Inflammatory macrophage treated with lipopolysaccharide for 4 hours (primary cell): ENCODE measurements at regions not wholly inside any gene's neighbourhood (a gene's known extent, or its start where the extent isn't known, plus 50 kb on each side); places are given as distances from the start of the nearest gene placed in this dataset.
"Not testable (repeated sequence)": the region's sequence is repeated elsewhere in the genome, so short reads cannot be mapped to it uniquely, and the experiment has no call there.

ENCODE experiments used
- DNase-seq: peaks from one replicate; pipeline ENCODE4 v3.0.0-alpha.2; 2020

DNA sequence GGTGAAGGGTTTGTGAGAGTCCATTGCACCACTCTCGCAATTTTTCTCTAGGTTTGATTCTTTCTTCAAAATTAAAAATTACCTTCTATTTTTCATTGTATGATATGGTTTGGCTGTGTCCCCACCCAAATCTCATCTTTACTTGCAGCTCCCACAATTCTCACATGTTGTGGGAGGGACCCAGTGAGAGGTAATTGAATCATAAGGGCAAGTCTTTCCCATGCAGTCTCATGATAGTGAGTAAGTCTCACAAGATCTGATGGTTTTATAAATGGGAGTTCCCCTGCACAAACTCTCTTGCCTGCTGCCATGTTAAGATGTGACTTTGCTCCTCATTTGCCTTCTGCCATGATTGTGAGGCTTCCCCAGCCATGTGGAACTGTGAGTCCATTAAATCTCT, 711.2 kb upstream of the AUTS2 start:
- not testable (repeated sequence) for DNase-seq

DNA sequence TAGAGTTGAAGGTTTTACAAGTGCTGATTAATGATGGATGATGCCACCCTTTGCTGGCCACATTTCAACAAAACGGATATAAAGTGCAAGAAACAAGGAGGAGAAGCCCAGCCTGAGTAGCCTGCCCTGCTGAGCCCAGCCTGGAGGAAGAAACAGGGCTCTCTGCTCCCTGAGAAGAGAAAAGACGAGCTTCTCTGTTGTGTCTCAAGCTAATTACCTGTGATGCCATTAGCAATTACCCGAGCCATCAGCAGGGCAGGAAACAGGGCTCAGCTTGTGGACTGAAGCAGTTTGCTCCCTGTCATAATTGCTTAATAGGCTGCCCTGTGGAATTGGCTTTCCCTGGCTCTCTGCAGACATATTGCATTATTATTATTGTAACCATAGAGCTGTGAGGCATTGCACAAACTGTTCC, 709.3 kb upstream of the AUTS2 start:
- DNase-seq: no peak

DNA sequence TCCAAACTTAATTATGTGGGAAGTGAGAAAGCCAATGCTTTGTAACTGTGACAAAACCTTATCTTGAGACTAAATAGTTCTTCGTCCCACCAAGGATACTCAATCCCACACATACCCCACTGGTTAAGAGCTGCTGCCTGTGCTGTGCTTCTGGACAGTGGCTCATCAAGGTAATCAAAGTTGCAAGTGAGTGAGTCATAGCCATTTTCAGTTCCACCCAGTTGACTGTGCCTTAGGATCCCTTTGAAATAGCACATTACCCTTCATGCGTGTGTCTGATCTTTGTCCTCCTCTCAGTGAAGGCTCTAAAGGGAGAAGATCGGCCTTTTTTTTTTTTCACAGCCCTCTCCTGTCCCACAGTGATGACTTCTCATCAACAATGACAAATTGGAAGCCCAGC, 706.0 kb upstream of the AUTS2 start:
- DNase-seq: no peak

DNA sequence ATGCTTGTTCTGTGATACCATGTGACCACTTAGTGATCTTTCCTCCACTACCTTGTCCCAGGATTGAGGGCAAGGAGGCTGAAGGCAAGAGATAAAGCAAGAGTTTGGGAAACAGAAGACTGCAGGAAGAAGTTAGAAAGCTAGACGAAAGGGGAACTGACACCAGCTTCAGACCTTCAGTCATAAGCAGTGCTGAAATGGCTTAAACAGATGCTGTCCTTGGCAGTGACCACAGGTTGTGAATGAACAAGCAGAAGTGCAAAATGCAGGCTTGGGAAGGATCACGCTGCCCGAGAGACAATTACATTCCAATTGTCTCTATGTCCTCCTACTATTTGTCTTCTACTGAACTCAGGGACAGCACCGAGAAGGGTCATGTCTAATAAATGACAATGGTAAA, 704.9 kb upstream of the AUTS2 start:
- DNase-seq: no peak

DNA sequence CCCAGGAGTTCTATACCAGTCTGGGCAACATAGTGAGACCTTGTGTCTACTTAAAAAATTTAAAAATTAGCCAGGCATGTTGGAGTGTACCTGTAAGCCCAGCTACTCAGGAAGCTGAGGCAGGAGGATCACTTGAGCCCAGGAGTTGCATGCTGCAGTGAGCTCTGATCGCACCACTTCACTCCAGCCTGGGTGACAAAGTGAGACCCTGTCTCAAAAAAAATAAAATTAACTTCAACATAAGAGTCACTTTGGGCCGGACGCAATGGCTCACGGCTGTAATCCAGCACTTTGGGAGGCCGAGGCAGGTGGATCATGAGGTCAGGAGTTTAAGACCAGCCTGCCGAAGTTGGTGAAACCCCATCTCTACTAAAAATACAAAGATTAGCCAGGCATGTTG, 699.1 kb upstream of the AUTS2 start:
- DNase-seq: not testable (repeated sequence)

DNA sequence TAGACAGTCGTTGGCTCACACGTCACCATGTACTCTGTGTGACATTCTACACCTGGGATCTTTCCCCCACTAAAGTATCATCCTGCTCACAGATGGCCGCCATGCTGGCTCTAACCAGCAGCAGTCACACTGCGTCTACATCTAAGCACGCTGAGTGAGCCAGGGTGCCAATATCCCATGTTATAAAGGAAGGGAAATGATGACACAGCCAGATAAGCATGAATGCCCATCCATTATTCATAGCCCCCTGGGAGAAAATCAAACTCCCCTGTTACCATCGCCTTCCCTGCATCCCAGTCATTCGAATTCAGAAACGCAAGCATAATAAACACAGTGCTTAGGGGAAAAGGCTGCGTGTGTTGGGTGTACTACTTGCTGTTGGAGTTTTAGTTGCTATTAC, 698.2 kb upstream of the AUTS2 start:
- DNase-seq: no peak

DNA sequence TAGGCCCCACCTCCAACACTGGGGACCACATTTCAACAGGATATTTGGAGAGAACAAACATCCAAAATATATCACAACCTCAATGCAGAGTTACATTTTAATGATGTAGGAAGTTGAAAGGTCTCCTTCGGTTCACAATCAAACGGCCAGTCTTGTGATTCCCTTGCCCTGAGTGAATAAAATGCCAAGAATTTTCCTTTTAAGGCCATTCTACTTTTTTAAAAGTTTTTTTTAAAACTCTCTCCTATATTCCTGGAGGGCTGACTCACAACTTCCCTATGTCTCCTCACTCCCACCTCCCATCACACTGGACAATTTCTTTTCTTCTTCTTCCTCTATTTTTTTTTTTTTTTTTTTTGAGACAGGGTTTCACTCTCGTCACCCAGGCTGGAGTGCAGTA, 693.6 kb upstream of the AUTS2 start:
- no peak for DNase-seq

DNA sequence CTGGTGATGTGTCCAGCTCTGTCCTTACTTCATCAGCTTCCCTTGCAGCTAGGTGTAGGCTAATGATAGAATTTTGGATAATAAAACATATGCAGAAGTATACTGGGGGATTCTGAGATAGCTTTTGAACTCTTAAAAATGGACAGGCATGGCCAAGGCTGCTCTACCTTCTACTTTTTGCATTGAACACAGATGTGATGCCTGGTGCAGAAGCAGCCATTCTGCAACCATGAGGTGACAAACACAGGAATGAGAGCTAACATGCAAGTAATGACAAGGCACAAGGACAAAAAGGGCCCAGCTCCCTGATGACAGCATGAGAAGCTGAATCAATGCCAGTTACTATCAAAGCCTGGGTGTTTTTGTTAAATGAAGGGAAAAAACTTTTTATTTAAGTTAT, 686.5 kb upstream of the AUTS2 start:
- DNase-seq: no peak

DNA sequence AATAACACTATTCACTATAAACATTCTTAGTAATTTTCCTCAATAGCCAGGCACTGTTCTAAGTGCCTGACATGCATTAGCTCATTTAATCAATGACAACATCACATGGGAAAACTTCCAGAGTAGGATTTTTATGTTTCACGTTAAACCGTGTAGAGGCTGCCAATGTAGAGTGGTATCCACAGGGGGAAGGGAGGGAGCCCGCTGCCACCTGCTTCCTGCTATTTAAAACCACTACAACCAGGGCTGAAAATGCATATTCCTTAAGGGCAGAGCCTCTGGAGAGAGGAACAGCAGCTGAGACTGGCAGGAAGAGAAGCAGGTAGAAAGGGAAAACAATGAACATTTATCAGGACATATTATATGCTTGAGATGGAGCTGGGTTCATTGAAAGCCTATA, 684.3 kb upstream of the AUTS2 start:
- no peak for DNase-seq

DNA sequence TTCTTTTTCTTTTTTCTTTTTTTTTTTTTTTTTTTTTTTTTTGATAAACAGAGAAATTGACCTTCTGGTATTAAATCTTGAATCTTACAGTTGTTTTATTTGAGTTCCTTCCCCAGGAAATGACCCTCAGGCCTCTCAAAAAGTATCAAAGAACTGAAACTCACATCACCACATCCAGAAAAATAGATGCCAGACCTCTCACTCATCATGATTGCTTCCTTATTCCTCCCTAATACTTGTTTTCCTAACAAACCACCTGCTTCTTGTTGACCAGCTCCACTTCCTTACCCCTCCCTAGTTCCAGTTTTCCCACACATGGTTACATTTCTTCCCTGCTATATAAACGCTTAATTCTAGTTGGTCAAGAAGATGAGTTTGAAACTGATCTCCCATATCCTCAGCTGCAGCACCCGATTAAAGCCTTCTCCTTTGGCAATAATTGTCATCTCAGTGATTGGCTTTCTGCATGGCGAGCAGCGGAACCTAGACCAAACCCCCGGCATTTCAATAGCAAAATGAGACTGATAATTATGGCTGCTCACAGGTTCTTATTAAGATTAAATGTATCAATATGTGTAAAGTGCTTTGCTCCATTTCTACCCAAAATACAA, 681.1 kb upstream of the AUTS2 start:
- no peak for DNase-seq

DNA sequence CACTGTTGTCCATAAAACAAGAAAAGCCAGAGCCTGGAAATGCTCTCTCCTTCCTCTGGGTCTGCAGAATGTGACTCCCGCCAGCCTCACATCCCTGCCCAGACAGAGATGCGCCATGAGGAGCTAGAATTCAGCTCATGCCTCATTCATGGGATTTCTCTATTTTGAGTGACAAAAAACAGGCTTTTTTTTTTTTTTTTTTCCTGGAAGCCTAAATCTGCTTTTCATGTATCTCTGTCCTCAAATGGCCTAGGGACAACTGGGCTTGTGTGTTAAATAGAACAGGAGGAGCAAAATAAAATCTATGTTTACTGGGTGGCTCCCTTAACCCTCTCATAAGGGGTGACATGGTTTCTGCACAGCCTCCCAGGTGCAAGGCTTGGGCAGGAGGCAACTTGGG, 679.7 kb upstream of the AUTS2 start:
- no peak for DNase-seq

DNA sequence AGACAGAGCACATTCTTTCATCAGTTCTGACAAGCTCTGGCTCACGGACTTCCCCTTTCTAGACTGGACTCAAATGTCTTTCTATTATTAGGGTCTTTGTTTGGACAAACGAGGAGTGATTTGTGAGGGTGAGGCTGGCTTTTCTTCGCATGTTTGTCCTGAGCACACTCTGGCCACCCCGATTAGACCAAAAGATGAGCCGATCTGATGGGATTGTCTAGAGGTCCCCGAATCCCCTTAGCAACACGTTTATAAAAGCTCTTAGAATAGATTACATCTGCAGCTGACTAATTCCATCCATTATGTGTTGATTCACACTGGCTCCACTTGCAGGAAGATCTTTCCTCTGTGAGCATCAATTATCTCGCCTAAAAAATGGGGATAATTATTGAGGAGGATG, 675.4 kb upstream of the AUTS2 start:
- no peak for DNase-seq

DNA sequence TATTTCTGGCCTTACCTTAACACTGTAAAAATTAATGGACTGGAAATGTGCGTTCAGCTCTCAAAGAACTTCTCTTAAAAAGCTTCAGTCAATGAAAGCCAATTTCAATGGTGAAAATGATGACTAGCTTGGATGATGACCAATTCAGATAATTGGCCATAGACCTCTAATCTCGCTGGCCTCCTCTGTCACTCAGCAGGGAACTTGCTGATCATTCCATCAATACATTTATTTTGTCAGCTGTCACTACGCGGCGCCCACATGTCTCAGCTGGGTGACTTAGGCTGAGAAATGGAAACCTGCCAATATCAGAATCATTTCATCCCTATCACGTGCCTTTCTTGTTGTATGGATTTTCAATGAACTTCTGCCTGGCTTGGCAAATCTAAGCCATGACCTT, 673.0 kb upstream of the AUTS2 start:
- DNase-seq: no peak

DNA sequence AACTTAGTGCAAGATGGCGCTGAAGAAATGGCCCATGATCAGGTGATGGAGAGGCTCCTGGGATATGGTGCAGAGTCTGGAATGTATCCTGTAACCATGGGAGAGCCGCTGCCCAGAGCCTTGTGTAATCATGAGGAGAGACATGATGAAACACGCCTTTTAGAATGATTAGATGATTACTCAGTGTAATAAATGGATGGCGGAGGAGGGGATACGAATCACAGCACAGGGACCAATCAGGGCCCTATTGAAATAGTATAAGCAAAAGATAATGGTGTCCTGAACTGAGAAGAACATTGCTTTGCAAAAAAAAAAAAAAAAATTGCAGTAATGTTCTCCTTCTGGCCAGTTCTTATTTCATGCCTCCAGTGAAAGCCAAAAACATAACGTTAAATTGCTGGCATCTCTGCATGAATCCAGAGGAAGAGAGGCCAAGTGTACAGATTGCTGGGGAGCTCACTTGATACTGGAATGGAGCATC, 668.5 kb upstream of the AUTS2 start:
- DNase-seq: no peak

DNA sequence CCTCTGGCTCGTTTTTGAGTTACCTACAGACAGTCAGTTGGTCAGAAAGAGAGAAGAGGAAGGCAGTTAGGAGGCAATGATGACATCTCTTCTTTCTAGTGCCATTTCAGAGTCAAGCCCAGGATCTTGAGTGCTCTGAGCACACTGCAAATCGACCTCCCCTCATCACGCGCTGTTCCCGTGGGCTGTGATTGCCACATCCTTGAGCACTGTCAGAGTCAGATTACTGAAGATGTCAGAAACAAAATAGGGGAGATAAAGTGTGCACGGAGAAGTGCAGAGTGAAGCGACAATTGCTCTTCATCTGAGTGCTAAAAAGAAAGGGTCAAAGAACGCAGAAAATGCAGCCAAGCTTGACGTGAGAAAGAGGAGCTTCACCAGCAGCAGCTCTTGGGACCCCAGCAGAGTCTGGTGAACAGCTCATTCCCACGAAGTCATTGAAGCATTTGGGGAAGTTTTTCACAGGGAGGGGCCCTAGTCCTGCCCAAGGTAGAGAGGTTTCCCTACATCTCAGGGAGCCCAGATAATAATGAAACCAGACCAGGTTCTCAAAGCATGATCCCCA, 661.7 kb upstream of the AUTS2 start:
- DNase-seq: no peak

DNA sequence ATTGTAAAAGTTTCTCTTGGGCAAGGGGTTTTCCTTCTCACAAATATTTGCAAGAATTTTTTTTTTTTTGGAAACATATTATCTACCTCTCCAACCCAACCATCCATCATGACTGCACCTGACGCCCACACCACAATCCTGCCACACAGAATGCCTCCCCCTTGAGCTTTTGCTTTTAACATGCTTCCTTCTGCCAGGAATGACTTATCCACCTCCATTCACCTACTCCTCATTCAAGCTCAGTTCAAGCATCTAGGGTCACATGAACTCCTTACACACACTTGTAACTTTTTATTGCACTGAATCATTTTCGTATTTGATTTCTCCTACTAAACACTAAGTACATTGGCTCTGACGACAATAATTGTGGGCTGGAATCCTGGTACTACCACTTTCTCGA, 660.1 kb upstream of the AUTS2 start:
- DNase-seq: no peak

DNA sequence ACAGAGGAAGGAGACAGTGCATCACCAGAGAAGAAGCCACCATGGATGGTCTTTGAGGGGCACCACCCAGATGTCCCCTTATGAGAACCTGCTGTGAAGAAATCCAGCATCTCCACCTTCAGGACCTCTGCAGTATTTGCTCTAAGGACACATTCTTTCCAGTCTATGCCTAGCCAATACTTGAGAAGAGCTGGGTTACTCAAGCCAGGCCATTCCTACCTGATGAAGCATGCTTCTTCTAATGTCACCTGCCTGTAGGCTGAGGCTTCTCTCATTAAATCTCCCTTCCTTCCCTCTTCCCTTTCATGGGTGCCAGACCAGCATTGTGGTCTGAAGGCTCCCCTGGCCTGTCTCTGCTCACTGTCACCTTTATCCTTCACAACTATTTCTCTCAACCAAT, 654.5 kb upstream of the AUTS2 start:
- no peak for DNase-seq

DNA sequence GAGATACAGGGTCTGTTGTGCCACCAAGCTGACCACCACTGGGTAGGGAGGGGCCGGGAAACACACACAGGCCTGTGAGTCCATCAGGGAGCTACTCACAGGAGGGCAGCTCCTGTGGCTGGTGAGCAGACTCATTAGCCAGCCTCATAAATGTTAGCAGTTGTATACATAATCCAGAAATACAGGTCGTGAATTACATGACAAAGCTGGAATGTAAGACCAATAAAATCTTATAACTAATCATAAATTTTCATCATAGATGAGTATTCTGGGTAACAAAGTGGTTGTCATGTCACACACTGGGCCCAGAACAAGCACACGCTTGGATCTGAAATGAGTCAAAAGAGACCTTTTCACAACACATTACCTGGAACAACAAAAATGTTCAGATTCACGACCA, 642.6 kb upstream of the AUTS2 start:
- DNase-seq: no peak

DNA sequence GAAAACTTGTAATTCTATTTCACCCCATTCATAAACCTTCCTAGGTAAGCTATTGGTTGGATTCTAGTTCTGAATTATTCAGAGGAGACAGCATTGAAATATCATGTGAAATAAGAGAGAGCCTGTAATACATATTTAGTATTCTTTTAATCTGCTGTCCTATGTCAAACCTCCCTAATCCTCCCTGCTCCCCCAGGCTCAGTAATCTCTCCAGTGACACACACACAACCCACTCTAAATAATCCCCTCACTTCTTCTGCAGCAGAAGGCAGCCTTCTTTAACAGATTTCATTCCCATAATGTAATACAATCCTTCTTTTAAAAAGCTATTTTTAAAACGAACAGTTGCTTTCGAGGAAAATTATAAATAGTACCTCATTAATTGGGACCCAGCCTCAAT, 639.7 kb upstream of the AUTS2 start:
- DNase-seq: no peak

DNA sequence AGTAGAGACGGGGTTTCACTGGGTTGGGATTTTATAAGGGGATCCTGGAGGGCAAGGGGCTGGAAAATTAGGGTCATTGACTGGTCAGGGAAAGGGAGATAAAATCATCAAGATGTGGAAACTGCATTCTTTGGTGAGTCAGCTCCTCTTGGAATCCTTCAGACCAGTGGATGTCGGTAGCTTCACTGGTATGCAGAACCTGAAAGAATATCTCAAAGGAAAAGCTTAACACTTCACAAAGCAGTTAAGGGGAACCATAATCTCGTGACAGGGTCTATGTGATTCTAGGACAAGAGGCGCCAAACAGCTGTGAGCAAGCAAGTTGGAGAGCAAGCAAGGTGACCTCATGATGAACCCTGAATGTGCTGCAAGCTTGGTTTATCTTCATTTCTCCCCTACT, 634.7 kb upstream of the AUTS2 start:
- no peak for DNase-seq

DNA sequence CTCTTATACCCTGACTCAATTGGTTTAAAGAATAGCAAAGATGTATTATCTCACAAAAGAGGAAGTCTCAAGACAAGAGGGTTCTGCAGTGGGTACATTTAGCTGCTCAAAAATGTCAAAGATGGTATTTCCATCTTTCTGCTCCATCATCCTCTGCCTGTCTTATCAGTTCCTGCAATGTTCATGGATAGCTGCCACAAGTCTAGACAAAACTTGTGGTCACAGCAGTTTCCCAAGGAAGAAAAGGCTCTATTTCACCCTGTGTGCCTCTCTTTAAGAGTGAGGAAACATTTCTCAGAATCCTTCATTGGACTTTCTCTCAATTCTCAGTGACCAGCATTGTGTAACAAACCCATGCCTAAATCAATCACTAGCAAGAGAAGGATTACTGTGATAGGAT, 634.2 kb upstream of the AUTS2 start:
- no peak for DNase-seq

DNA sequence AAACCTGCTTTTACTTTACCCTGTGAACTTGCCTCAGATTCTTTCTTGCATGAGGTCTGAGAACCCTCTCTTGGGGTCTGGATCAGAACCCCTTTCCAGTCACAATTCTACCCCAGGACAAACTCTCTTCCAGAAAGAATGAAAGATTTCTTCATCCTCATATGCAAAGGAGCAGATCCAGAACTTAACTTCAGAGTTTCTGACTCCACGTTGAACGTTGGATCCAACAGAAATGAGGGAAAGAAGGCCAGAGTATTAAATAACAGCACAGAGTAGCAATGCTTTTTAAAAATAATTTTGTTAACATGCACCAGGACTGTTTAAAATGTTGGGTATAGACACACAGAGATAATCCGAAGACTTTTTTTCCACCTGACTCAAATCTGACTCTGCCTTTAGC, 632.9 kb upstream of the AUTS2 start:
- DNase-seq: no peak

DNA sequence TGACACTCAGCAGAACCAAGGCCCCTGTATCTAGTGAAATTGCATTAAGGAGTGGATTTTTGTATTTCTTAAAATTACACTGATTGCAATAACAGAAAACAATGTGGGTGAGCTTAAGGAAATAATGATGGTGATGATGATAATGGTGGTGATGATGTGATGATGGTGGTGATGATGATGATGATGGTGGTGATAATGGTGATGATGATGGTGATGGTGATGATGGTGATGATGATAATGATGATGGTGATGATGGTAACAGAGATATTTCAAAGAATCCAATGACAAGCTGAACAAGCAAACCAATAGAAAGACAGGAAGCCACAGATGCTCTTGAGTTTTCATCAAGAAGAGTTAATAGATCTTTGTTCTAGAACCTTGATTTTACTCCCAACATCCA, 630.7 kb upstream of the AUTS2 start:
- DNase-seq: no peak

DNA sequence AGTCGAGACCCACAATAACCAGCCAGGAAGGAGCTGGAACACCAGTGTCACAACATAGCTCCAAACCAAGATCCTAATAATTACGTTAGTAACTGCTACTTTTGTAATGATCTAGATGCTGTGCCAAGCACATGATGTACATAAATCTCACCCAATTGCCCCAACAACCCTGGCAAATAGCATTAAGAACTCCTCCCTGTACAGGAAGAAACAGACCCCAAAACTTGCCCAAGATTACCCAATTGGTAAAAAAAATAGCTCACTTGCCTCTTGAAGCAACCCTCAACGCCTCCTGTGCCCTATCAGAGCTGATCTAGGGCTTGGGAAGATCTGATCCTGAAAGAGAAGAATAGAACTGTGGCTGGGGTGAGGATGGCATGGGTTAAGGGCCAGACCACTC, 628.7 kb upstream of the AUTS2 start:
- no peak for DNase-seq

DNA sequence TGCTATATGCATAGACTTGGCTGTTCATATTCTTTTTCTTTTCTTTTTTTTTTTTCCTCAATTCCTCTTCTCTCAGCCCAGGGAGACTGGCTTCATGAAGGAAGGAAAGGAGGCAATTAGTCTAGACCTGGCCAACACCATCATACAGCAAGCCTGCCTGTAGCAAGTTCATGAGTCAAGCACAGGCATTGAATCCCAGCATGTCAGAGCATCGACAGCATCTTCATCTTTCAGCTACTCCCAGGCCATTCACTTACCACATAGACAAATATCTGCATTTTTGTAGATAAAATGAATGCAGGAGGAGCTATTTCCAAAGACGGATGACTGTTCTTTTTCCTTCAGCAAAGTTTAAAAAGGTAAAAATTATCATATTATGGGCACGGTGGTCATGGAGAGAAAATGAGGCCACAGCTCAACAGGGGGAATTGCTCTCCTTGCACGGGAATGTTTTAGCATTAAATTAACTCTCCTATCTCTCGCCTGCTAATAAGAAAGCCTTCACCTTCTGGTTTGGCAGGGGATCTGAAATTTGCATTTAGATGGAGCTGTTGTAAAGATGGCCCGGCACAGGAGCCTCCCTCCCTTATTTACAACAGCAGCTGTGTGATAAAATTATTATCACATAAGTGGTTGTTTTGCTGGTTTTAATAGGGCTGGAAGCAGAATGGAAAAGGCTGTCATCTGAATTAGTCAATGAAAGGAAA, 626.5 kb upstream of the AUTS2 start:
- no peak for DNase-seq
